ENCODE measurements at regions not wholly inside any gene's neighbourhood (a gene's known extent, or its start where the extent isn't known, plus 50 kb on each side); places are given as distances from the start of the nearest gene placed in this dataset.

DNA sequence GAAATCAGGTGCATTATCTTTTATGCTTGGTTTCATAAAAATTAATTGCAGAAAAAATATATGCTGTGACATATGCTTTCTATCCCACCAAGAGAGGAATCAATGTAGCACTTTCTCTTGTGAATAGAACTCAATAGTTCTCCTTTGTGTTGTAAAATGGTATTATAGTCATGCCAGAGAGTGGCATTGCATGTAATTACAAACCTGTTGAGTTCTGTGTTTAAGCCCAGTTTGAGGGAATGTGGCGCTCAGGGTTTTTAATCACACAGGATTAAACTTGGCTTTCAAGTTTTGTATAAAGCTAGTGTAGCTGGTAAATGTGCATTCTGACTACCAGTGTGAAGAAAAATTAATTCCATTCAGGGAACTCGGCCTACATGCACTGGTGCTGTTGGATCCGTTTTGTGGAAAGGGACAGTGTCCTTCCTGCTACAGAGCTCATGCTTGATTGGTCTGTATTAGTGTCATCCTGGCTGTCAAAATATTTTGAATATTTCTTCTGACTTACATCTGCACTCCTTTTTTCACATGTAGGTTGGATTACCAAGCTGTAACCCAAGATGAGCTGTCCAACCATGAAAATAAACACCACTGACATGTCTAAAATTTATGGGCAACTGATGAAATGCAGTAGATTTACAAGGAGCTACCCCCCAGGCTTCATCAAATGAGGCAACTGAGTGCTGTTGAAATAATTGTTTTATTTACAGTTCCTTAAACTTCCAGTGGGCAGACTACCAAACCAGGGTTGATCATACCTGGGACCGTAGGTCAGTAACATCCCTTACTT, 80.3 kb downstream of the SLC4A3 start:
- no peaks in the 10 kb centered on the region for H3K4me1 ChIP-seq
- no peaks in the 10 kb centered on the region for H3K27me3 ChIP-seq
- ATAC-seq: no peak
- TF ChIP-seq, protein P1, sequence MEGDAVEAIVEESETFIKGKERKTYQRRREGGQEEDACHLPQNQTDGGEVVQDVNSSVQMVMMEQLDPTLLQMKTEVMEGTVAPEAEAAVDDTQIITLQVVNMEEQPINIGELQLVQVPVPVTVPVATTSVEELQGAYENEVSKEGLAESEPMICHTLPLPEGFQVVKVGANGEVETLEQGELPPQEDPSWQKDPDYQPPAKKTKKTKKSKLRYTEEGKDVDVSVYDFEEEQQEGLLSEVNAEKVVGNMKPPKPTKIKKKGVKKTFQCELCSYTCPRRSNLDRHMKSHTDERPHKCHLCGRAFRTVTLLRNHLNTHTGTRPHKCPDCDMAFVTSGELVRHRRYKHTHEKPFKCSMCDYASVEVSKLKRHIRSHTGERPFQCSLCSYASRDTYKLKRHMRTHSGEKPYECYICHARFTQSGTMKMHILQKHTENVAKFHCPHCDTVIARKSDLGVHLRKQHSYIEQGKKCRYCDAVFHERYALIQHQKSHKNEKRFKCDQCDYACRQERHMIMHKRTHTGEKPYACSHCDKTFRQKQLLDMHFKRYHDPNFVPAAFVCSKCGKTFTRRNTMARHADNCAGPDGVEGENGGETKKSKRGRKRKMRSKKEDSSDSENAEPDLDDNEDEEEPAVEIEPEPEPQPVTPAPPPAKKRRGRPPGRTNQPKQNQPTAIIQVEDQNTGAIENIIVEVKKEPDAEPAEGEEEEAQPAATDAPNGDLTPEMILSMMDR (IDR thresholded peaks at IDR 0.05): no peak
- FAIRE-seq: no peak
- H3K9me3 ChIP-seq: no peaks in the 10 kb centered on the region
- DNase-seq: no peak
- WGBS, 2 donors: 87 to 92% methylated on average over 4 of the region's 4 CpGs
- H3K4me3 ChIP-seq: no peak overlapping the region
- intact Hi-C loops (cut with DNase I): no loop called here
- no peak overlapping the region for H3K27ac ChIP-seq
- no peaks in the 10 kb centered on the region for H3K36me3 ChIP-seq

DNA sequence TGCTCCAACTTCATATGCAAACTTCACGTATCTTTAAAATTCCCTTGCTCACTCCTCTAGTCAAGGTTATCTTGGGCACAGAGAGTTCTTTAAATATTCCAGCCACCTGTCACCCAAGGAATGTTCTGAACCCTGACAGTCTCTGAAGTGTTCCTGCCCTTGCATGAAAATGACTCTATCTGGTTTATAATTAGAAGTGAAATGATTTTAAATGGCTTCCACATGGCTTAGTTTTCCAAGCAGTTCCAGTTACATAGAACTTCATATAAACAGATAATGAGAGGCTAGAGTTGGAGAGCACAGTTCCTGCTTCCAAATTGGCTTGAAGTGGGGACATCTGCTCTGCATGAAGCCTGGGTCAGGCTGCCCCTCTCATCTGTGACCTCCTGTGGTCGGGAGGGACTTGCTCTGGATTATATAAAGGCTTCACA, 81.9 kb downstream of the SLC4A3 start:
- FAIRE-seq (no peak), ATAC-seq (peak in 2 of 4 donors; percentile 17 to 22), DNase-seq (no peak)
- H3K4me1 ChIP-seq: no peaks in the 10 kb centered on the region
- H3K9me3 ChIP-seq: no peaks in the 10 kb centered on the region
- no peak overlapping the region for H3K27ac ChIP-seq
- H3K27me3 ChIP-seq: no peaks in the 10 kb centered on the region
- no peak overlapping the region for H3K4me3 ChIP-seq
- intact Hi-C loops (cut with DNase I): no loop called here
- WGBS, 2 donors: 43 to 49% methylated on average over 2 of the region's 2 CpGs
- TF ChIP-seq, protein P1 (IDR thresholded peaks at IDR 0.05): no peak
- no peaks in the 10 kb centered on the region for H3K36me3 ChIP-seq

DNA sequence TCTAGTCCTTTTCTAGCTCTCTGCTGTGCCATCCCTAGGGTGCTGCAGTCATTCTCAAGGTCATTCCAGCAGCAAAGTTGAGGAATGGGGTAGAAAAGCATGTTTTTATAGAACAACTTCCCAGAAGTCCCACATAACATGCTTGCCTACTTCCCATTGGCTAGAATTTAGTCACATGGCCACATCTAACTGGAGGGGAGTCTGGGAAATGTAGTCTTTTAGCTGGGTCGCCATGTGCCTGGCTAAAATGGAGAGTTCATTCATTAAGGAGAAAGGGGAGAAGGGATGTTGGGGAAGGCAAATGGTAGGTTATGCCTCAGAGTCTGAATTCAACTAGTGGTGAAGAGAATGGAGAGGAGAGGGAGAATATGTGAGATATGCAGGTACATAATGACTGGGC, 85.7 kb downstream of the SLC4A3 start:
- intact Hi-C loops (cut with DNase I): no loop called here
- ATAC-seq (peak in 1 of 4 donors; percentile 44), DNase-seq (no peak), FAIRE-seq (no peak)
- no peaks in the 10 kb centered on the region for H3K27me3 ChIP-seq
- H3K4me1 ChIP-seq: no peaks in the 10 kb centered on the region
- WGBS, 2 donors: 29 to 50% methylated on average over 1 of the region's 1 CpG
- H3K36me3 ChIP-seq: no peaks in the 10 kb centered on the region
- no peak overlapping the region for H3K27ac ChIP-seq
- no peaks in the 10 kb centered on the region for H3K9me3 ChIP-seq
- no peak overlapping the region for H3K4me3 ChIP-seq
- TF ChIP-seq, protein P1 (IDR thresholded peaks at IDR 0.05): no peak

DNA sequence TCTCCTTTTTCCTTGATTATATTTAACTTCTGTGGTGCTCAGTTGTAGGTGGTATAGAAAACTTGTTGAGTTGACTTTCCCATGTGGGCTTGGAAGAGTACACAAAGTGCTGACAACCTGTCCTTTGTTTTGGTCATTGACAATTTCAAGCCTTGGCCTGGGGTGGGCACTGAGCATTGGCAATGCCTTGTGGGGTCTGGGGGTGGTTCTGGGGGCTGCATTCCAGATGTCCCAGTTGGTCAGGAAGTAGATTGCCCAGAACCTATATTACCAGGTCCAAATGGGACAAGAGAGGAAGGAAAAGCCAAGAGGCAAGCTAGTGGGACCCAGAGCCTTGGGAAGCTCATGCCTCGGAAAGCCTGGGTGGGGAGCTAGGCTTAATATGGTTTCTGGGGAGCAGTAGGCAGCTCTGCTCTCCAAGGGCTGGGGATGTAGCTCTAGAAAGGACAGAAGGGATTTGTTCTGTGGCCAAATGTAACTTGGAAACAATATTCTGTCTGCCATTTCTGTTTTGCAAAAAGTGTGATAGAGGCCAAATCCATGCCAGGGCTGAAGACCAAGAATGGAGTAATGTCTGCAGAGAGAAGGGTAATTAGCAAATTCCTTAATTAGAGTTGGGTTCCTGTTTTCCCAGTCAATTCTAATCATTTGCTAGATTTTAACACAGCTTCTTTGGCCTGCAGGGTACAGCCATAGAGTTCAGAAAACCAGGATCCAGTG, 87.4 kb downstream of the SLC4A3 start:
- TF ChIP-seq, protein P1 (IDR thresholded peaks at IDR 0.05): no peak
- Histone ChIP-seq H3K27me3 (no peaks in the 10 kb centered on the region), H3K4me1 (no peaks in the 10 kb centered on the region), H3K36me3 (no peaks in the 10 kb centered on the region), H3K9me3 (no peaks in the 10 kb centered on the region), H3K27ac (no peak overlapping the region), H3K4me3 (no peak overlapping the region)
- ATAC-seq: no peak
- DNase-seq: no peak
- 94 to 96% methylated on average over 1 of the region's 1 CpG for WGBS, 2 donors
- intact Hi-C loops (cut with DNase I): no loop called here
- FAIRE-seq: no peak

DNA sequence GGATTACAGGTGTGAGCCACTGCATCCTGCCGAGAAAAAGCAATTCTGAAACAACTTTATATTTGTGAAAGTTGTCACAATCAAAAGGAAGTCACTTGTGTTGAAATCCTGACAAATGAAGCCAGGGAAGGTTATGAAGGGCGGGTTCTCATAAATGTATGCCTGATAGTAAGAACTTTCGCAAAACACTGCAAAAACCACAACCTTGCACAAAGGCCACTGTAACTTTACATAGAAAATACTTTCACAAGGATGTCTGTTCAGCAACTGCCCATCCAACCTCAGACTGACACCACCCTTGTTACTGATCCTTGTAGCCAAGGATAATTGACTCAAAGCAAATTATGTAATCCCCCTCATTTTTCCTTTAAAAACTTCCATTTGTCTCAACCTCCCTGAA, 90.6 kb downstream of the SLC4A3 start:
- Histone ChIP-seq H3K4me1 (no peaks in the 10 kb centered on the region), H3K27ac (no peak overlapping the region), H3K27me3 (no peaks in the 10 kb centered on the region), H3K4me3 (no peak overlapping the region), H3K36me3 (no peaks in the 10 kb centered on the region), H3K9me3 (no peaks in the 10 kb centered on the region)
- DNase-seq (no peak), FAIRE-seq (no peak), ATAC-seq (no peak)
- 64 to 70% methylated on average over 3 of the region's 3 CpGs for WGBS, 2 donors
- intact Hi-C loops (cut with DNase I): no loop called here
- TF ChIP-seq, protein P1 (IDR thresholded peaks at IDR 0.05): no peak

Measured in pancreas (tissue), 10 donors.